NCI-H2029 (cell line): ENCODE measurements at regions not wholly inside any gene's neighbourhood (a gene's known extent, or its start where the extent isn't known, plus 50 kb on each side); places are given as distances from the start of the nearest gene placed in this dataset.
"Not testable (repeated sequence)": the region's sequence is repeated elsewhere in the genome, so short reads cannot be mapped to it uniquely, and the experiment has no call there.

Source experiments
- DNase-seq: peaks from one replicate; lab custom pipeline; 2025; lab: John Stamatoyannopoulos, UW

GRCh38 chr20:56872620-56873458, 243.7 kb downstream of the TFAP2C start:
- DNase-seq: no peak

GRCh38 chr20:56873836-56874235, 244.7 kb downstream of the TFAP2C start:
- no peak for DNase-seq

- no peak for DNase-seq
Observed at GRCh38 chr20:56875052-56875659, 246.1 kb downstream of the TFAP2C start.

- no peak for DNase-seq
Observed at GRCh38 chr20:56875803-56876202, 246.7 kb downstream of the TFAP2C start.

- DNase-seq: no peak
Observed at GRCh38 chr20:56885521-56885920, 256.4 kb downstream of the TFAP2C start.

- no peak for DNase-seq
Observed at GRCh38 chr20:56890011-56890410, 260.9 kb downstream of the TFAP2C start.

- no peak for DNase-seq
Observed at GRCh38 chr20:56893226-56893917, 264.3 kb downstream of the TFAP2C start.

- DNase-seq: no peak
Observed at GRCh38 chr20:56896447-56896846, 267.3 kb downstream of the TFAP2C start.

GRCh38 chr20:56897318-56897957, 268.3 kb downstream of the TFAP2C start:
- DNase-seq: no peak

- no peak for DNase-seq
Observed at GRCh38 chr20:56897958-56898349, 268.8 kb downstream of the TFAP2C start.

- no peak for DNase-seq
Observed at GRCh38 chr20:56899506-56899905, 270.4 kb downstream of the TFAP2C start.

GRCh38 chr20:56900252-56900651, 271.1 kb downstream of the TFAP2C start:
- no peak for DNase-seq

GRCh38 chr20:56903421-56903820, 274.3 kb downstream of the TFAP2C start:
- no peak for DNase-seq

GRCh38 chr20:56903858-56904257, 274.8 kb downstream of the TFAP2C start:
- DNase-seq: no peak

GRCh38 chr20:56909918-56910714, 281.0 kb downstream of the TFAP2C start:
- DNase-seq: no peak

- no peak for DNase-seq
Observed at GRCh38 chr20:56911946-56912345, 282.8 kb downstream of the TFAP2C start.

- DNase-seq: no peak
Observed at GRCh38 chr20:56914532-56914931, 285.4 kb downstream of the TFAP2C start.

GRCh38 chr20:56916345-56916622, 287.2 kb downstream of the TFAP2C start:
- DNase-seq: no peak

GRCh38 chr20:56920041-56920440, 290.9 kb downstream of the TFAP2C start:
- not testable (repeated sequence) for DNase-seq

GRCh38 chr20:56922497-56922896, 293.4 kb downstream of the TFAP2C start:
- no peak for DNase-seq

GRCh38 chr20:56924292-56925081, 295.4 kb downstream of the TFAP2C start:
- DNase-seq: no peak
